ENCODE measurements at regions not wholly inside any gene's neighbourhood (a gene's known extent, or its start where the extent isn't known, plus 50 kb on each side); places are given as distances from the start of the nearest gene placed in this dataset.

- TF ChIP-seq EZH2phosphoT487 (IDR thresholded peaks at IDR 0.05; ENCODE audit: insufficient read depth, low read depth) (no peak), EZH2 (IDR thresholded peaks at IDR 0.05; ENCODE audit: insufficient read depth, poor library complexity, severe bottlenecking) (no peak)
Measured at GRCh38 chr21:10273196-10273595, 248.2 kb upstream of the TPTE start.
